ENCODE measurements at regions not wholly inside any gene's neighbourhood (a gene's known extent, or its start where the extent isn't known, plus 50 kb on each side); places are given as distances from the start of the nearest gene placed in this dataset.

DNA sequence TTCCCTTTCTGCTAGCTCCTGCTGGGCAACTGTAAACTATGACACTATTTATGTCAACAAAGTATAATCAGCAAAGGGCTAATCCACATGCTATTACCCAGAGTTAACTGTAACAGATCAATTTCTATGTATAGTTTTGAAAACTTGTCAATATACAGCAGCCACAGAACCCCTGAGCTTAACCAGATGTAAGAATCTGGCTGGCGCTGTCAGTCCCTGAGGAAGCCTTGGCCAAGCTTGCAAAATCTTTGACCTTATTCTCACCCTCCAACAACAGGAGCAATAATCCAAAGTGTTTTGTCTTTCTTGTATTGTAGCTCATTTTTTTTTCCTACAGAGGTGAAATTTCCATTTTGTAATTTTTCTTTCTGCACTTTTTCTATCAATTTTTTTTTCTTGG, 1230.1 kb upstream of the SLC10A2 start:
- no peak for DNase-seq (ENCODE audit: low spot score)
- H3K4me3 Mint-ChIP-seq (ENCODE audit: unreplicated experiment) = no peak overlapping the region

DNA sequence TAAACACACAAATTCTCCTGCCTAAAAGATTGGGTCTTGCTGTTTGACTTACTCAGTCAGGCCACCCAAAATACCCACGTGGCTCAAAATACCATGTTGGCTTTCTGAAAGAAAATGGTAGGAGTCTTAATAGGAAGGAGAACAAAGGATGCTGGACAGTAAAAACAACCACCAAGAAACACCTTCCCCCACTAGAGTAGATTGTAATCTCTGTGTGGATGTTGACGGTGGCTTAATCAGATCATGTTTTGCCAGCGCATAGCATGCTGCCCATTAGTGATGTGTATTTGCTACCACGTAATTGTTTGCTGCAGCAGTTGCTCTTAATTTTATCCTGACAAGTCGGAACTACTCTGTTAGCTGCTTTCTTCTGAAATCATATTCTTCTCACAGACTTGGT, 1229.3 kb upstream of the SLC10A2 start:
- Mint-ChIP-seq H3K9me3 (ENCODE audit: low read depth) (no peaks in the 10 kb centered on the region), H3K4me1 (ENCODE audit: low read depth) (no peaks in the 10 kb centered on the region), H3K36me3 (ENCODE audit: low read depth) (no peaks in the 10 kb centered on the region), H3K27me3 (ENCODE audit: low read depth) (no peaks in the 10 kb centered on the region), H3K27ac (ENCODE audit: unreplicated experiment) (no peak overlapping the region), H3K4me3 (ENCODE audit: unreplicated experiment) (no peak overlapping the region)
- TF ChIP-seq, protein P1, sequence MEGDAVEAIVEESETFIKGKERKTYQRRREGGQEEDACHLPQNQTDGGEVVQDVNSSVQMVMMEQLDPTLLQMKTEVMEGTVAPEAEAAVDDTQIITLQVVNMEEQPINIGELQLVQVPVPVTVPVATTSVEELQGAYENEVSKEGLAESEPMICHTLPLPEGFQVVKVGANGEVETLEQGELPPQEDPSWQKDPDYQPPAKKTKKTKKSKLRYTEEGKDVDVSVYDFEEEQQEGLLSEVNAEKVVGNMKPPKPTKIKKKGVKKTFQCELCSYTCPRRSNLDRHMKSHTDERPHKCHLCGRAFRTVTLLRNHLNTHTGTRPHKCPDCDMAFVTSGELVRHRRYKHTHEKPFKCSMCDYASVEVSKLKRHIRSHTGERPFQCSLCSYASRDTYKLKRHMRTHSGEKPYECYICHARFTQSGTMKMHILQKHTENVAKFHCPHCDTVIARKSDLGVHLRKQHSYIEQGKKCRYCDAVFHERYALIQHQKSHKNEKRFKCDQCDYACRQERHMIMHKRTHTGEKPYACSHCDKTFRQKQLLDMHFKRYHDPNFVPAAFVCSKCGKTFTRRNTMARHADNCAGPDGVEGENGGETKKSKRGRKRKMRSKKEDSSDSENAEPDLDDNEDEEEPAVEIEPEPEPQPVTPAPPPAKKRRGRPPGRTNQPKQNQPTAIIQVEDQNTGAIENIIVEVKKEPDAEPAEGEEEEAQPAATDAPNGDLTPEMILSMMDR (IDR thresholded peaks at IDR 0.05) = no peak
- DNase-seq (ENCODE audit: low spot score) = no peak

More for the DNA sequence above, 1230.1 kb upstream of the SLC10A2 start:
- no peaks in the 10 kb centered on the region for H3K4me1 Mint-ChIP-seq (ENCODE audit: low read depth)
- no peaks in the 10 kb centered on the region for H3K27me3 Mint-ChIP-seq (ENCODE audit: low read depth)
- TF ChIP-seq, protein P1 (IDR thresholded peaks at IDR 0.05) = no peak
- H3K9me3 Mint-ChIP-seq (ENCODE audit: low read depth) = no peaks in the 10 kb centered on the region
- no peak overlapping the region for H3K27ac Mint-ChIP-seq (ENCODE audit: unreplicated experiment)
- no peaks in the 10 kb centered on the region for H3K36me3 Mint-ChIP-seq (ENCODE audit: low read depth)

DNA sequence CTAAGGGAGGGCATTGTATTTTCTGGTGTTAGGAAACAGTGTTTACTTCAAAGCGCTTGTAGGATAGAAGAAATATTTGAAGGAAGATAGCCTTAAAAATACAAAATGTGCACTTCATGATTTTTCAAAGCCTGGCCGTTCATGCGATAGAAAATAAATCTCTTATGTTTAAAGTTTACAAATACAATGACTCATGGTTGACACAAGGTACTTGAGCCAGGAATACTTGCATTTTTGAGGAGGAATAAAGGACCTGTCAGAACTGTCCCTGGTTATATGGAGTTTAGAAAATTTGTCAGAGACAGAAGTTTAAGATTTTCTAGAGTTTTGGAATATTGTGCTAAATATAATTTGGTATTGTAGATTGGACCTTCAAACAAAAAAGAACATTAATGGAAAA, 1223.2 kb upstream of the SLC10A2 start:
- Mint-ChIP-seq H3K27ac (ENCODE audit: unreplicated experiment) (no peak overlapping the region), H3K9me3 (ENCODE audit: low read depth) (no peaks in the 10 kb centered on the region), H3K4me3 (ENCODE audit: unreplicated experiment) (no peak overlapping the region), H3K4me1 (ENCODE audit: low read depth) (no peaks in the 10 kb centered on the region), H3K27me3 (ENCODE audit: low read depth) (no peaks in the 10 kb centered on the region), H3K36me3 (ENCODE audit: low read depth) (no peaks in the 10 kb centered on the region)
- TF ChIP-seq, protein P1 (IDR thresholded peaks at IDR 0.05) = no peak
- no peak for DNase-seq (ENCODE audit: low spot score)

DNA sequence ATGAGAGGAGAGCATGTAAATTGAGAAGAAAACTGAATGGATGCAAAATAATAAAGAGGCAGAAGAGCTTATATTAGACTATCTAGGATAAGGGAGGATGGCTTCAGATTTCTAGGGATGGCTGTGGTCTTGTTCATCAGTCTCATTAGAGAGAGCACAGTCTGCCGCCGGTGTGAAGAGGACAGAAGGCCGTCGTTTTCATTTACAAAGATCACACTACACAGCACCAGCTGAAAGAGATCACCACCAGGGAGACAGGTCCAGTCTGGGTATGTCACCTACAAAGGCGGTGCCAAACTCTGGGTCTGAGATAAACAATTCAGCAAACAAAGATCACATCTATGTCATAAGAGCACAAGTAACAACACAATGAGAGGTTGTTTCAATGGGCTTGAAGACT, 1222.3 kb upstream of the SLC10A2 start:
- no peak overlapping the region for H3K27ac Mint-ChIP-seq (ENCODE audit: unreplicated experiment)
- no peaks in the 10 kb centered on the region for H3K27me3 Mint-ChIP-seq (ENCODE audit: low read depth)
- TF ChIP-seq, protein P1 (IDR thresholded peaks at IDR 0.05) = no peak
- H3K4me3 Mint-ChIP-seq (ENCODE audit: unreplicated experiment) = no peak overlapping the region
- no peak for DNase-seq (ENCODE audit: low spot score)
- H3K36me3 Mint-ChIP-seq (ENCODE audit: low read depth) = no peaks in the 10 kb centered on the region
- no peaks in the 10 kb centered on the region for H3K9me3 Mint-ChIP-seq (ENCODE audit: low read depth)
- H3K4me1 Mint-ChIP-seq (ENCODE audit: low read depth) = no peaks in the 10 kb centered on the region

DNA sequence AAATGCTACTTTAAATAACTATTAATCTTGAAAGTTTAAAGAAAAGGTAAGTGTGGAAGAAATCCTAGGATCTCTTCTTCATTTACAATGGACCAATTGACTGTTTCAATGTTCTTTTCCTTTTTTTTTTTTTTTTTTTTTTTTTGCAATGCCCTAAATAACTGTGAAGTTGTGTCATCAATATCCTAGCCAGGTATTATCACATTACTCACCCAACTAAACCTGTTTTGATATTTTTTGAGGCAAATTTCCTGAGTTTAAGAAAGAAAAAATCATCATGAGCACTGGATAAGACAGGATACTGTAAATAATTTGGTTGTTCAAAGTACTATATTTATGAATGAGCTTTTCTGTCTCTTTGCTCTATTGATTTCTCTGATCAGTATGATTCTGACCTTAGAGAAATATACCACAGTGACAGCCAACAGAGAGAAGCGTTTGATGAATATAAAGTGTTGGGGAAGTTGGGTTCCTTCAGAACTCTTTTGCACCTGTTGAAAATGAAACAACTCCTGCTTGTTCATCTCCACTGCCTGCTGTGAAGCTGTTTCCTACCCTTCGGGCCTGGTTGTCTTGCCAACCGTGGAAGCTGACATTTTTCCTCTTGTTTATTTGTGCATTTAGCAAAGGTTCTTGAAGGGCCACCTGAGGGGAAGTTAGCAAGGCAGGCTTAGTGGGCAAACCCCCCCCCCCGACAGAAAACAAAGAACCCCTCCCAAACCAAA, 1220.5 kb upstream of the SLC10A2 start:
- TF ChIP-seq, protein P1 (IDR thresholded peaks at IDR 0.05) = no peak
- Mint-ChIP-seq H3K4me1 (ENCODE audit: low read depth) (no peaks in the 10 kb centered on the region), H3K4me3 (ENCODE audit: unreplicated experiment) (no peak overlapping the region), H3K36me3 (ENCODE audit: low read depth) (no peaks in the 10 kb centered on the region), H3K27me3 (ENCODE audit: low read depth) (no peaks in the 10 kb centered on the region), H3K9me3 (ENCODE audit: low read depth) (no peaks in the 10 kb centered on the region), H3K27ac (ENCODE audit: unreplicated experiment) (no peak overlapping the region)
- DNase-seq (ENCODE audit: low spot score) = no peak

All from chondrocyte (in vitro differentiated cells).